ENCODE measurements at regions not wholly inside any gene's neighbourhood (a gene's known extent, or its start where the extent isn't known, plus 50 kb on each side); places are given as distances from the start of the nearest gene placed in this dataset.
A peak's percentile ranks its signal among the peaks of the same experiment; 100 is the strongest.

- Histone ChIP-seq H3K27ac (no peak overlapping the region), H3K9me3 (no peaks in the 10 kb centered on the region), H3K27me3 (no peaks in the 10 kb centered on the region), H3K36me3 (no peaks in the 10 kb centered on the region), H3K4me3 (no peak overlapping the region), H3K4me1 (no peaks in the 10 kb centered on the region)
- TF ChIP-seq CTCF (IDR thresholded peaks at IDR 0.05) (no peak), POLR2A (IDR thresholded peaks at IDR 0.05) (no peak)
- DNase-seq, result no peak
These were observed 69.1 kb downstream of the PTGS2 start for GRCh38 chr1:186611156-186611555.

- Histone ChIP-seq H3K9me3 (no peaks in the 10 kb centered on the region), H3K36me3 (no peaks in the 10 kb centered on the region), H3K27ac (no peak overlapping the region), H3K4me1 (no peaks in the 10 kb centered on the region), H3K27me3 (no peaks in the 10 kb centered on the region), H3K4me3 (no peak overlapping the region)
- TF ChIP-seq POLR2A (IDR thresholded peaks at IDR 0.05), result no peak
- TF ChIP-seq CTCF (IDR thresholded peaks at IDR 0.05), result no peak
- DNase-seq, result no peak
These were observed 71.0 kb downstream of the PTGS2 start for GRCh38 chr1:186609183-186609582.

GRCh38 chr1:186605762-186606350 is 74.4 kb downstream of the PTGS2 start:
- no peak for DNase-seq
- Histone ChIP-seq H3K36me3 (no peaks in the 10 kb centered on the region), H3K9me3 (no peaks in the 10 kb centered on the region), H3K4me3 (no peak overlapping the region), H3K27ac (no peak overlapping the region), H3K27me3 (no peaks in the 10 kb centered on the region), H3K4me1 (no peaks in the 10 kb centered on the region)
- no peak for TF ChIP-seq POLR2A (IDR thresholded peaks at IDR 0.05)
- peak in 4 of 6 experiments; percentile 28 to 57 (median 52) for TF ChIP-seq CTCF (IDR thresholded peaks at IDR 0.05)

- Histone ChIP-seq H3K36me3 (no peaks in the 10 kb centered on the region), H3K27ac (no peak overlapping the region), H3K4me3 (no peak overlapping the region), H3K9me3 (no peaks in the 10 kb centered on the region), H3K4me1 (no peaks in the 10 kb centered on the region), H3K27me3 (no peaks in the 10 kb centered on the region)
- TF ChIP-seq CTCF (IDR thresholded peaks at IDR 0.05) (no peak), POLR2A (IDR thresholded peaks at IDR 0.05) (no peak)
- DNase-seq, result no peak
These were observed 84.3 kb downstream of the PTGS2 start for GRCh38 chr1:186595969-186596368.

- no peak for TF ChIP-seq POLR2A (IDR thresholded peaks at IDR 0.05)
- TF ChIP-seq CTCF (IDR thresholded peaks at IDR 0.05), result no peak
- Histone ChIP-seq H3K36me3 (no peaks in the 10 kb centered on the region), H3K4me3 (no peak overlapping the region), H3K4me1 (peaks cover 0 to 4% (median 0%) of the 10 kb centered on the region in 4 donors), H3K27me3 (no peaks in the 10 kb centered on the region), H3K9me3 (peaks cover 0 to 5% (median 0%) of the 10 kb centered on the region in 4 donors), H3K27ac (no peak overlapping the region)
- no peak for DNase-seq
These were observed 101.8 kb downstream of the PTGS2 start for GRCh38 chr1:186578325-186579016.
